ENCODE measurements at regions not wholly inside any gene's neighbourhood (a gene's known extent, or its start where the extent isn't known, plus 50 kb on each side); places are given as distances from the start of the nearest gene placed in this dataset.

GRCh38 chr5:159826351-159827214 lies 89.7 kb upstream of the ADRA1B start:
- DNase-seq = no peak

- no peak for DNase-seq
These were observed 88.4 kb upstream of the ADRA1B start for GRCh38 chr5:159827861-159828260.

GRCh38 chr5:159832073-159832472 lies 84.2 kb upstream of the ADRA1B start:
- no peak for DNase-seq

- DNase-seq = no peak
These were observed 83.2 kb upstream of the ADRA1B start for GRCh38 chr5:159833088-159833487.

GRCh38 chr5:159833846-159834245 lies 82.4 kb upstream of the ADRA1B start:
- no peak for DNase-seq

- no peak for DNase-seq
These were observed 80.7 kb upstream of the ADRA1B start for GRCh38 chr5:159835548-159835947.

GRCh38 chr5:159836691-159837090 lies 79.6 kb upstream of the ADRA1B start:
- DNase-seq = no peak

- no peak for DNase-seq
These were observed 78.4 kb upstream of the ADRA1B start for GRCh38 chr5:159837860-159838259.

- no peak for DNase-seq
These were observed 77.6 kb upstream of the ADRA1B start for GRCh38 chr5:159838551-159839222.

- DNase-seq = no peak
These were observed 71.8 kb upstream of the ADRA1B start for GRCh38 chr5:159844267-159845121.

GRCh38 chr5:159849437-159850083 lies 66.7 kb upstream of the ADRA1B start:
- DNase-seq = no peak

- DNase-seq = no peak
These were observed 66.1 kb upstream of the ADRA1B start for GRCh38 chr5:159850160-159850559.

GRCh38 chr5:159851053-159851452 lies 65.2 kb upstream of the ADRA1B start:
- no peak for DNase-seq

GRCh38 chr5:159854916-159855315 lies 61.4 kb upstream of the ADRA1B start:
- DNase-seq = no peak

- DNase-seq = no peak
These were observed 60.6 kb upstream of the ADRA1B start for GRCh38 chr5:159855476-159856191.

GRCh38 chr5:159858871-159859270 lies 57.4 kb upstream of the ADRA1B start:
- DNase-seq = no peak

- no peak for DNase-seq
These were observed 55.2 kb upstream of the ADRA1B start for GRCh38 chr5:159861086-159861485.

GRCh38 chr5:159864885-159865691 lies 51.2 kb upstream of the ADRA1B start:
- DNase-seq = no peak

GRCh38 chr5:159866093-159866492 lies 50.2 kb upstream of the ADRA1B start:
- no peak for DNase-seq

Measured in NCI-H1105 (cell line).